Heart left ventricle (tissue), 16 donors: ENCODE measurements at regions not wholly inside any gene's neighbourhood (a gene's known extent, or its start where the extent isn't known, plus 50 kb on each side); places are given as distances from the start of the nearest gene placed in this dataset.

ENCODE experiments used
- ATAC-seq, 4 donors: fragments of 200-7000 bp; cut with Tn5 transposase; one replicate each; pipeline ENCODE4 v1.9.1; 2020 to 2022; ENCODE audit warnings: moderate library complexity in 4 of 4, mild to moderate bottlenecking in 3 of 4, moderate number of reproducible peaks in 1 of 4
- DNase-seq, 5 donors: peaks; one replicate each; pipeline ENCODE4 v3.0.0-alpha.2; 2020
- H3K27ac ChIP-seq, 12 donors: fragments of 200-600 bp; sonication (generic) in 4 of 12; one replicate each; pipeline versions ENCODE4 v1.5.0 to v1.8.0; 2016 to 2022; ENCODE audit warnings: mild to moderate bottlenecking in 2 of 12
- H3K27me3 ChIP-seq, 9 donors: fragments of 200-600 bp; sonication (generic) in 2 of 9; one replicate each; pipeline versions ENCODE4 v1.5.1 to v1.8.0; 2016 to 2022; ENCODE audit warnings: mild to moderate bottlenecking in 3 of 9
- H3K36me3 ChIP-seq, 9 donors: fragments of 200-600 bp; sonication (generic) in 2 of 9; one replicate each; pipeline versions ENCODE4 v1.5.0 to v1.8.0; 2018 to 2022; ENCODE audit warnings: mild to moderate bottlenecking in 2 of 9
- H3K4me1 ChIP-seq, 12 donors: fragments of 200-600 bp; sonication (generic) in 4 of 12; one replicate each; pipeline versions ENCODE4 v1.5.0 to v1.8.0; 2016 to 2022; ENCODE audit warnings: mild to moderate bottlenecking in 3 of 12
- H3K4me3 ChIP-seq, 12 donors: fragments of 200-600 bp; sonication (generic) in 4 of 12; one replicate each; pipeline versions ENCODE4 v1.5.0 to v1.8.0; 2017 to 2022; ENCODE audit warnings: mild to moderate bottlenecking in 9 of 12, moderate library complexity in 4 of 12
- H3K9me3 ChIP-seq, 12 donors: fragments of 200-600 bp; sonication (generic) in 4 of 12; one replicate each; pipeline versions ENCODE4 v1.5.0 to v1.8.0; 2016 to 2022; ENCODE audit warnings: mild to moderate bottlenecking in 1 of 12
- POLR2A ChIP-seq, 2 donors: fragments of 450-650 bp; IDR thresholded peaks; one replicate each; pipeline ENCODE4 v1.6.1; 2017; ENCODE audit warnings: antibody characterized with exemption in 2 of 2, mild to moderate bottlenecking in 2 of 2, moderate library complexity in 2 of 2
- whole genome bisulfite sequencing, 4 donors: extraction: QIAGEN DNeasy Blood & Tissue Kit in 2 of 4; methylation state at CpG; one replicate each; pipeline versions ENCODE4 v1.1.5 to v1.1.7; 2013 to 2018; 5-methylcytosine and 5-hydroxymethylcytosine counted together
- intact Hi-C, 10 donors: fragments of 100-400 bp; cut with DNase I; formaldehyde crosslinking; loops; one replicate each; pipeline versions ENCODE4 v1.11.1 to v1.14.2; 2022
- TF ChIP-seq, protein P1 (sequence below), 12 donors: fragments of 200-600 bp; sonication (generic) in 4 of 12; IDR thresholded peaks; one replicate each; pipeline versions ENCODE4 v1.5.0 to v1.8.0; 2018 to 2022; ENCODE audit warnings: antibody characterized with exemption in 12 of 12, mild to moderate bottlenecking in 5 of 12
- donor health status: ischemic (EF 13 %, LVEDD 7.1; RV severe dilation, severe dysfunction).
- donor health status: healthy with polysubstance abuse.
- donor health status: DM: no; HTN: yes; CAD: no.
- donor health status: DM: no; HTN: no; CAD: no.
- donor health status: ischemic (EF 25% LVEDD 6.9; RV normal size, moderate dysfunction).
- donor health status: ischemic (EF 25% LVEDD 5.7; RV mildly dilated, moderate dysfunction).
- donor health status: healthy.
- donor health status: DM: yes; HTN: yes; CAD: no.
- donor health status: ischemic (EF 35%, LVEDD 5.7; RV mildly dilated, moderate dysfunction).
- donor health status: nonischemic (EF 11% LVEDD 7.7; RV severe dilation, severe dysfunction).
- donor health status: DM: yes; HTN: yes; CAD: no.
- donor health status: PGD.
- donor health status: ischemic (EF 29% LVEDD 5.4; RV normal size, mild dysfunction).
- donor health status: nonischemic (EF 23%, LVEDD 6.1; RV moderate dilation, normal function).

DNA sequence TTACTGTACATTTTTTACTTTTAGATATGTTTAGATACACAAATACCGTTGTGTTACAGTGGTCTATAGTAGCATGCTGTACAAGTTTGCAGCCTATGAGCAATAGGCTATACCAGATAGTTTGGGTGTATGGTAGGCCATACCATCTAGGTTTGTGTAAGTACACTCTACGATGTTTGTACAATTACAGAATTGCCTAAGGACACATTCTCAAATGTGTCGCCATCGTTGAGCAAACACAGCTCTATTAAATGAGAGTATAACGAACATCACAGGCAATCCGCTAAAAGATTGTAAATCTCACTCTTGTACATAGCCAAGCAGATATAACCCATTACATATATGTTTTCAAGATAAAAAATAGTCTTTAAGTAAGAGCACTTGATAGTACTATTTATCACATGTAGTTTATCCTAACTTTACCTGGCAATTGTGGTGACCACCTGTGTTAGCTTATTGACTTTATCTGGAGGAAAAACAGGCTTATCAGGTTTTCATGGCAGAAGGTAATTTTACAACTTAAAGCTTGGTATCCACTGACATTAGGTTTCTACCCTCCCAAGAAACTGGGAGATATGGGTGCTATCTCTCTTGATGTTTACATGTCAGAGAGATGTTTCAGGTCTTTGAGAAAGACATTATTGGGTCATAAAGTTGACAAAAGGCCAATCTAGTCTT lies 898.7 kb downstream of the NSUN3 start:
- H3K27me3 ChIP-seq: no peaks in the 10 kb centered on the region
- TF ChIP-seq POLR2A (IDR thresholded peaks at IDR 0.05): no peak
- TF ChIP-seq, protein P1, sequence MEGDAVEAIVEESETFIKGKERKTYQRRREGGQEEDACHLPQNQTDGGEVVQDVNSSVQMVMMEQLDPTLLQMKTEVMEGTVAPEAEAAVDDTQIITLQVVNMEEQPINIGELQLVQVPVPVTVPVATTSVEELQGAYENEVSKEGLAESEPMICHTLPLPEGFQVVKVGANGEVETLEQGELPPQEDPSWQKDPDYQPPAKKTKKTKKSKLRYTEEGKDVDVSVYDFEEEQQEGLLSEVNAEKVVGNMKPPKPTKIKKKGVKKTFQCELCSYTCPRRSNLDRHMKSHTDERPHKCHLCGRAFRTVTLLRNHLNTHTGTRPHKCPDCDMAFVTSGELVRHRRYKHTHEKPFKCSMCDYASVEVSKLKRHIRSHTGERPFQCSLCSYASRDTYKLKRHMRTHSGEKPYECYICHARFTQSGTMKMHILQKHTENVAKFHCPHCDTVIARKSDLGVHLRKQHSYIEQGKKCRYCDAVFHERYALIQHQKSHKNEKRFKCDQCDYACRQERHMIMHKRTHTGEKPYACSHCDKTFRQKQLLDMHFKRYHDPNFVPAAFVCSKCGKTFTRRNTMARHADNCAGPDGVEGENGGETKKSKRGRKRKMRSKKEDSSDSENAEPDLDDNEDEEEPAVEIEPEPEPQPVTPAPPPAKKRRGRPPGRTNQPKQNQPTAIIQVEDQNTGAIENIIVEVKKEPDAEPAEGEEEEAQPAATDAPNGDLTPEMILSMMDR (IDR thresholded peaks at IDR 0.05): no peak
- no peak for DNase-seq
- no peak overlapping the region for H3K4me3 ChIP-seq
- no peaks in the 10 kb centered on the region for H3K36me3 ChIP-seq
- intact Hi-C loops: no loop called here
- no peak overlapping the region for H3K27ac ChIP-seq
- H3K4me1 ChIP-seq: no peaks in the 10 kb centered on the region
- peaks cover 0 to 7% (median 0%) of the 10 kb centered on the region in 12 donors for H3K9me3 ChIP-seq
- 85 to 91% (median 86%) methylated on average over 6 of the region's 6 CpGs for WGBS, 4 donors
- ATAC-seq: no peak

DNA sequence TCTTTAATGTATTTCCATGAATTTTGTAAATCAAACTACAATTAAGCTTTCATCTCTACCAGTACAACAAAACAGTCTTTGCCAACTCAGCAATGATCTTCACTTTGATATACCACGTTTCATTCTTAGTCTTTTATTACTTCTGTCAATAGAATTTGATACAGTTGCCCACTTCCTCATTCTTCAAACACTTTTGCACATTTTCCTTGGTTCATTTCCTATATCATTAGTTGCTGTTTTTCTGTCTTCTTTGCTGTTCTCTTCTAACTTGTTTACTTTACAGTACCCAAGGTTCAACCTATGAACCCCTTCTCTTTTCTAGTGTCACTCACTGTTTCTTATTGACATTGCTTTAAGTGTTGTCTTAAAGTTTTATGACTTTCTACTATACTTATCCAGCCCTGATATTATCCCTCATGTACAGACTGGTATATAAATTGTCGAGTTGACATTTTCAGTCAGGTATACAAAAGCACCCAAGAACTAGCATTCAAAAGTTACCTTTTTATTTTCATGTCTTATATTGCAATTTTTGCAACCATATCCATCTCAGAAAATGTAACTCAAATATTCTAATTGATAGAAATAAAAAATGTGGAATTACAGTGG lies 903.1 kb downstream of the NSUN3 start:
- ATAC-seq: no peak

DNA sequence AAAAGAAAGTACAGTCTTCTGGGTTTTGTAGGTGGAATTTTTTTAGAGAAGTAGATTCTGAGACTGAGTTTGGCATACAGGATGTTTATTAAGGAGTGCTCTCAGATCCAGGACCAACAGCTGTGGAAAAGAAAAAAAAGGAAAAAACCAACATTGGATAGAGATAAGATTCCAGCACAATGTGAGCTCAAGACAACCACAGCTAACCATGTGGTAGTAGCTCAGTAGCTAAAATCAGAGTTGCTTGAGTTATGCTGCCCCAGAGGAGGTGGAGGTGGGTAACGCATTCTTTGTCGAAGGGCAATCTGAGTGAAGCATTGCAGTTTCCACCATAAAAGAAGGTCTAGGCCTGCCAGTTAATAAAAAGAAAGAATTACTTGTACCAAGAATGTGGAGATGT lies 904.3 kb downstream of the NSUN3 start:
- Histone ChIP-seq H3K27me3 (no peaks in the 10 kb centered on the region), H3K4me1 (no peaks in the 10 kb centered on the region), H3K9me3 (peaks cover 0 to 11% (median 0%) of the 10 kb centered on the region in 12 donors), H3K27ac (no peak overlapping the region), H3K4me3 (no peak overlapping the region), H3K36me3 (no peaks in the 10 kb centered on the region)
- 64 to 73% (median 72%) methylated on average over 2 of the region's 2 CpGs for WGBS, 4 donors
- TF ChIP-seq, protein P1 (IDR thresholded peaks at IDR 0.05): no peak
- no peak for TF ChIP-seq POLR2A (IDR thresholded peaks at IDR 0.05)
- intact Hi-C loops: no loop called here
- peak in 3 of 4 donors; percentile 37 to 71 (median 56) for ATAC-seq
- no peak for DNase-seq

More for the DNA sequence above, 903.1 kb downstream of the NSUN3 start:
- no peaks in the 10 kb centered on the region for H3K4me1 ChIP-seq
- no peak for DNase-seq
- peaks cover 0 to 7% (median 0%) of the 10 kb centered on the region in 12 donors for H3K9me3 ChIP-seq
- 53 to 70% (median 62%) methylated on average over 2 of the region's 2 CpGs for WGBS, 4 donors
- intact Hi-C loops: no loop called here
- H3K4me3 ChIP-seq: no peak overlapping the region
- no peaks in the 10 kb centered on the region for H3K36me3 ChIP-seq
- H3K27me3 ChIP-seq: no peaks in the 10 kb centered on the region
- no peak for TF ChIP-seq POLR2A (IDR thresholded peaks at IDR 0.05)
- TF ChIP-seq, protein P1 (IDR thresholded peaks at IDR 0.05): no peak
- H3K27ac ChIP-seq: no peak overlapping the region

DNA sequence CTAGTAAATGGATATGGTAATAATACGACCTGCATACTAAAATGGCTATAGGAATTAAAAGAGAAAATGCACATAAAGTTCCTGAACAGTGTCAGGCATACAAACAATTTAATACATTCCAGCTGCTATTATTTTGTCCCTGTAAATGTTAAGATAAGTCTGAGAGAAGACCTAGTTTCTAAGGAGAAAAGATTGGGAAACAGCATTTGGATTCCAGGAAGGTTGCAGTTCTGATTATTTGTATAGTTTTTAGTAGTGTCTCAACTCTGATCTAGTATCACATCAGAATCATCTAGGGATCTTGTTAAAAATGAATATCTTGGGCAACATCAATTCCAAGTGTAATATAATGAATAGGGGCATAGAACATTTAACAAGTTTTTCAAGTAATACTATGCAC lies 905.7 kb downstream of the NSUN3 start:
- ATAC-seq (no peak), DNase-seq (no peak)
- Histone ChIP-seq H3K4me3 (no peak overlapping the region), H3K4me1 (no peaks in the 10 kb centered on the region), H3K27me3 (no peaks in the 10 kb centered on the region), H3K9me3 (peaks cover 0 to 22% (median 0%) of the 10 kb centered on the region in 12 donors), H3K36me3 (no peaks in the 10 kb centered on the region), H3K27ac (no peak overlapping the region)
- TF ChIP-seq, protein P1 (IDR thresholded peaks at IDR 0.05): no peak
- TF ChIP-seq POLR2A (IDR thresholded peaks at IDR 0.05): no peak
- intact Hi-C loops: no loop called here
- 57 to 68% (median 64%) methylated on average over 1 of the region's 1 CpG for WGBS, 4 donors
